GM18519 (cell line): ENCODE measurements at regions not wholly inside any gene's neighbourhood (a gene's known extent, or its start where the extent isn't known, plus 50 kb on each side); places are given as distances from the start of the nearest gene placed in this dataset.

Source experiments
- ATAC-seq: cut with Tn5 transposase; IDR thresholded peaks from one replicate; pipeline ENCODE4 v1.9.1; 2021; ENCODE audit warnings: mild to moderate bottlenecking, moderate library complexity; ENCODE audit not compliant: unreplicated experiment, low FRiP score

- ATAC-seq: no peak
These were observed 193.1 kb upstream of the TBX3 start for GRCh38 chr12:114876968-114877680.

GRCh38 chr12:114875313-114875712 is 191.3 kb upstream of the TBX3 start:
- ATAC-seq: no peak

GRCh38 chr12:114873656-114874055 is 189.7 kb upstream of the TBX3 start:
- ATAC-seq: no peak

- no peak for ATAC-seq
These were observed 185.2 kb upstream of the TBX3 start for GRCh38 chr12:114868995-114869834.

GRCh38 chr12:114866331-114866730 is 182.4 kb upstream of the TBX3 start:
- ATAC-seq: no peak

GRCh38 chr12:114864837-114865551 is 181.0 kb upstream of the TBX3 start:
- no peak for ATAC-seq

GRCh38 chr12:114863911-114864310 is 179.9 kb upstream of the TBX3 start:
- no peak for ATAC-seq

GRCh38 chr12:114860969-114861368 is 177.0 kb upstream of the TBX3 start:
- no peak for ATAC-seq

GRCh38 chr12:114858388-114859146 is 174.6 kb upstream of the TBX3 start:
- ATAC-seq: no peak

- no peak for ATAC-seq
These were observed 171.7 kb upstream of the TBX3 start for GRCh38 chr12:114855678-114856077.

GRCh38 chr12:114852976-114853529 is 169.1 kb upstream of the TBX3 start:
- no peak for ATAC-seq

GRCh38 chr12:114851981-114852380 is 168.0 kb upstream of the TBX3 start:
- ATAC-seq: no peak

GRCh38 chr12:114850661-114851275 is 166.8 kb upstream of the TBX3 start:
- no peak for ATAC-seq

- ATAC-seq: no peak
These were observed 164.7 kb upstream of the TBX3 start for GRCh38 chr12:114848666-114849065.

GRCh38 chr12:114847441-114848035 is 163.6 kb upstream of the TBX3 start:
- no peak for ATAC-seq

- no peak for ATAC-seq
These were observed 162.8 kb upstream of the TBX3 start for GRCh38 chr12:114846771-114847170.

- no peak for ATAC-seq
These were observed 157.7 kb upstream of the TBX3 start for GRCh38 chr12:114841557-114842251.

GRCh38 chr12:114838480-114838879 is 154.5 kb upstream of the TBX3 start:
- no peak for ATAC-seq

- no peak for ATAC-seq
These were observed 152.6 kb upstream of the TBX3 start for GRCh38 chr12:114836609-114837008.
